GM18520 (cell line): ENCODE measurements at regions not wholly inside any gene's neighbourhood (a gene's known extent, or its start where the extent isn't known, plus 50 kb on each side); places are given as distances from the start of the nearest gene placed in this dataset.
"Not testable (repeated sequence)": the region's sequence is repeated elsewhere in the genome, so short reads cannot be mapped to it uniquely, and the experiment has no call there.

Source experiments
- ATAC-seq: cut with Tn5 transposase; IDR thresholded peaks from one replicate; pipeline ENCODE4 v1.9.1; 2021; ENCODE audit not compliant: unreplicated experiment

DNA sequence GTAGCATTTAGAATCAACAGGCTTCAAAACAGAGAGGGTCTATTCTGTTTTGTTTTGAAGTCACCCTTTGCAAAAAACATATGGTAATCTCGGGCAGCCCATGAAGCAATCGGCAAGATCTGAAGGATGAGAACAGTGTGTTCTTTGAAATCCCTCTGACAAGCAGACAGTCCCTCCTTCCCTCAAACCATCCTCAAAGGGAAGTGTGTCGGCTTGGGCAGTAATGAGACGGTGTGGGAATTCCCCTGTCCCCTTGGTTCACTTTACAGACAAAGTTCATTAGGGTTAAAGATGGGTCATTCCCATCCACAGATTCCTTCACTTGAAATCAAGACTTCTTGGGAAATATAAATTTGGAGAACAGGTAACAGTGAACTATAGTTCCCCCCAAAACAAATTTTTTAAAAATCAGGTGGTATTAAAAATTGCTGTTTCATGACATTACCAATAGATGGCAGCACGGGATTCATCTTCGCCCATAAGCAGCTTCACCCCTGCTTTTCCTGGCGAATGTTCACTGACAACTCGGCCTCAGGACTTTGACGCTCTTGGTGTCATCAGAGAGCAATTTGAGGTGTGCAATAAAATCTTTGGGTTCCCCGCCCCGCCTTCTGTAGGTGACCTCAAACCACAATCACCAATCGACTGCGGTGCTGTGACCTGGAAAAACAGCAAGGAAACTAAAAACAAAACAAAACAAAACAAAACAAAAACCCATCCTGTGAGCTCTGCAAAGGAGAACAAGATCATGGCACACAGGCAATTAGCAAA is 159.3 kb upstream of the TNFAIP3 start:
- ATAC-seq, result peak; percentile 36

DNA sequence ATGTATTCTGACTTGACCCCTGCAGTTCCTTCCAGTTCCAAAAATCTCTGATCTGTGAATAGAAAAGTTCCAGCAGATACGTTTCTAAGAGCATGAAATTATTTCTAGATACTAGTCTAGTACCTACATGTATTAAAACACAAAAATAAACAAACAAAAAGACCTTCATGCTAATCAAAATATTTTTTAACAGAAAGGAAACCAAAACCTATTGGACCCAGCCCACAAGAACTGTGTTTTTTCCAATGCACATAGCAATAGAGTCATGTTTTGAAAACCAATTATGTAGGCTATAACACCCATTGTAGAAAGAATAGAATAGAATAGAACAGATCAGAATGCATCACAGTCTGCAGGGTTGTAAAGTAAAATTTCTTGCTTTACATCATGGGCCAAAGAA is 158.6 kb upstream of the TNFAIP3 start:
- ATAC-seq, result no peak

DNA sequence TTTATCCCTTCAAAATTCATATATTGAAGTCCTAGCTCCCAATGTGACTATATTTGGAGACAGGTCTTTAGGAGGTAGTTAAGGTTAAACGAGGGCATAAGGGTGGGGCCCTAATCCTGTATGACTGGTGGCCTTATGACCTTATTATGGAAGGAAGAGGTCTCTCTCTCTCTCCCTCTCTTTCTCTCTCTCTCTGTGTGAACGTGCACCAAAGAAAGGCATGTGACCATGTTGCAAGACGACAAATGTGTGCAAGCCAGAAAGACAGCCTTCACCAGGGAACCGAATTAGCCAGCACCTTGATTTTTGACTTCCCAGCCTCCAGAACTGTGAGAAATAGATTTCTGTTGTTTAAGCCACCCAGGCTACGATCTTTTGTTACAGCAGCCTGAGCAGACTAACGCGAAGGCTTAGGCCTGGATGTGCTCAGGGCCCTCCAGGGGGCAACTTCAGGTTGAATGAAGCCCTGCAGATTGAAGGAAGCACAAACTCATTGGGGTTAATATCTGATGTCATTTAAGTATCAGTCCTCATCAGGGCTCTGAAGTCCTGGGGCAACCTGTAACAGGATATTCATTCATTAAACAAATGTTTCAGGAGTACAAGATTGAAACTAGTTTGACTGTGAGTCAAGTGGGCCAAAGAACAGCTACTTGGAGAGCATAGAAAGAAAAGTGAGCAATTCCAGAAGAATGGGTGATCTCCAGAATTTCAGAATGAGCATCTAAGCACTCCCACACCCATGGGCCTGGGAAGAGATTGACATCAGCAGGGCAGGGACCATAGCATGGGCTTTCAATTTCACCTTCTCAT is 157.4 kb upstream of the TNFAIP3 start:
- ATAC-seq, result no peak

DNA sequence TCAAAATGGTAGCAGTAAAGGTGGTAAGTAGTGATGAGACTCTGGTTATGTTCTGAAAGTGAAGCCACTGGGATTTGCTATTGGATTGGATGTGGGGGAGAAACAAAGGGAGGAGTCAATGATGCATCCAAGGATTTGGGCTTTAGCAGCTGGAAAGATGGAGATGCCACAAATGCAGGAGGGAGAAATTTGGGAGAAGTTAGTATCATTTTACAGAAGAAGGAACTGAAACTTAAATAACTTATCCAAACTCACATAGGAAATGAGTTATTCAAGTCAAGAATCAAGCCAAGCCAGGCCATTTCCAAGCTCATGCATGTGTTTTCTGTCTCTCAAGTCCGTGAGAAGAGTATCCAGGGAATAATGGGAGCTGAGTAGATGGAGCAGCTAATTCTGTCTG is 155.1 kb upstream of the TNFAIP3 start:
- ATAC-seq, result no peak

DNA sequence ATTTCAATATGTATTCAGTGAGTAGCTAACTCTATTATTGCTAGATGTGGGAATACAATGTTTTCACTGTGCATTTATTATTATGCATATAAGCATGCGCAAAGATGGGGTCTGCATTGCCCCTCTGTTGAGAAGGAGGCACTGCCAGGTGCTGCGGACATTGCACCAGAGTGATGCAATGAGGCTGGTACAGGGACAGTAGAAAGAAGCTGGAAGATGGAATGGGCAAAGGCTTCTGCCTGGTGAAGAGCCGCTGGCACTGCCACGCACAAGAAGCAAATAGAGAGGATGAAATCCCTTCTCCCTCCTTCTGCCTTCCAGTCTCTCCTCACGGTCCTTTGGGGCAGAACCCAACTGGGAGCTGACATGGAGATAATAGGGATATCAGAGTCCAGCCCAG is 154.5 kb upstream of the TNFAIP3 start:
- ATAC-seq, result no peak

DNA sequence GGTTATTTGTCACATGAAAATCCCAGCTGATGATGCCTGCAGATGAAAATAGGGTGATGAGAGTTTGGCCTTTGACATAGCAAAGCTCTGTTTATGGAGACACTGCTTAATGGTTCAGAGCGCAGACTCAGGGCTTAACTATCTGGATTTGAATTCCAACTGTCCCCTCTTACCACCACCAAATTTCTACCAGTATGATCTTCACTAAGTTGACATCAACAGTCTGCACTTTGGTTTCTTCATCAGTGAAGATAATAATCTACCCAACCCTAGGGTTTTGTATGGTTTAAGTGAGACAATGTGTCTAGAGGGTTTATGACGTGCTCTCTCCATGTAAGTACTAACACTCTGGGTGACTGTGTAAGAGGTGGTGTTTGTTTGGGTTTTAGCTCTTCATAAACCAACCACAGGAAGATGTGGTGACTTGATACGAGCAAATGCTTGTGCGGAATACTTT is 151.4 kb upstream of the TNFAIP3 start:
- no peak for ATAC-seq

GRCh38 chr6:137717074-137718073 is 149.7 kb upstream of the TNFAIP3 start:
- ATAC-seq, result no peak

- not testable (repeated sequence) for ATAC-seq
These were observed 148.2 kb upstream of the TNFAIP3 start for GRCh38 chr6:137718903-137719302.

DNA sequence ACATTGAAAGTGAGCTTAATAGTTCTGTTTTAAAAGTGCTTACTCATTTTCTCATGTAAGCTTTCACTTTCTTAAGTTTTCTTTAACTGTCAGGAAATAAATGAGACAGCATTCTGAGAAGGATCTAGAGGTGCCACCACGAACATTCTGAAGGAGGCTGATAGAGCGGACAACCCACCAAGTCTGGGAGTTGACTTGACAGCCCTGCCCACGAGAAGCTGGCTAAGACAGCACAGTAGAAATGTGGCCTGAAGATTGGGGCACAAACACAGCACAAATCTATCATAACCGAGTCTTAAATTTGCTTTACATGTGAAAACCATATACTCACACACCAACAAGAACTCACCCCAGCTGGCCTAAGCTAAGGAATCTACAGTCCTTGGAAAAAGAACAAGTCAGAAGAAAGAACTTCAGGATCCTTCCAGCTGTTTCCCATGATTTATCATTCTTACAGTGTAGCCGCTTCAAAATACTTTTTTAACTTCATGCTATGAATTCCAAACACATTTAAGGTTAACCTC is 144.2 kb upstream of the TNFAIP3 start:
- no peak for ATAC-seq

GRCh38 chr6:137723273-137724017 is 143.6 kb upstream of the TNFAIP3 start:
- ATAC-seq, result no peak

DNA sequence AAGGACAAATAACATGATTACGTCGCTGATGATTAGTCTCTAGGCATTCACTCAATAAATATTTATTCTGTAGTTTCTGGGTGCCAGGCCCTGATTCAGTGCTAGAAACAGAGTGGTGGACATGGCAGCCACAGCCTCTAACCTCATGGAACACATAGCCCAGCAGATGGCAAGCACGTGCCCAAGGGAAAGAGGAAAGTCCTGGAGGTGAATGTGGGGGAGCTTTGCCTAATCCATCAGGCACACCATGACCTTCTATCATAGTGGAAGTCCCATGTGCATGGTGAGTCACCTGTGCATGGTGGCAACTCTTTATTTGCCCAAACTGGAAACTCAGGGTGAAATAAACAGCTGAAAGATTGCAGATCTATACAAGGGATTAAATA is 143.0 kb upstream of the TNFAIP3 start:
- ATAC-seq, result no peak

DNA sequence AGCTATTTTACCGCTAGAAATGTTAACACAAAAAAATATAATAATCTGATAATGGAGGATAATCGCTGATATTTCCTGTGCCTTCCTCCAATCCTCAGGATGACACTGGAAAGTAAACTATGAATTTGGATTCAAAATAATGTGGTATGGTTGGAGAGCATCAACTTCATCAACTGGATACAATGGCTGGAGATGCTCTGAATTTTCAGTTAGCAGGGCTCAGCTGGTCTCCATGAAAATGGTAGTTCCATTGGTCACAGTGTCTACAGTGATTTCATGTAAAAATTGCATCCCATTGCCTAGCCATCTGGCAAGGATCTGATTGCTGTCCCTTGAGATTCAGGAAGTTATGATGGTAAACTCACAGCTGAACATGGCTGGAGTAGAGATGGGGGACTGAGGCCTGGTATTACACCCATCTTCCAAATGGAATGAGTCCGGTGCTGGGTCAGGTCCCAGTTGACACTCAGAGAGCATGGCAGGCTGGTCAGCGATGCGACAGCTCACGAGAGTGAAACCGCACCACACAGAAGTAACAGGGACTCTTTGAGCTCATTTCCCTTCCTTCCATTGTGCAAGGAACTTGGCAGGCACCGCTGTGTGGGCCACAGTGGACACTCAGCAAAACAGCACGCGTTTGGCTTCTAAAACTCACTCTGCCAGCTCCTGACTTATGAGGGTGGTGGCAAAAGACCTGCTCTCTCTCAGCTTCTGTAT is 142.4 kb upstream of the TNFAIP3 start:
- ATAC-seq, result no peak

DNA sequence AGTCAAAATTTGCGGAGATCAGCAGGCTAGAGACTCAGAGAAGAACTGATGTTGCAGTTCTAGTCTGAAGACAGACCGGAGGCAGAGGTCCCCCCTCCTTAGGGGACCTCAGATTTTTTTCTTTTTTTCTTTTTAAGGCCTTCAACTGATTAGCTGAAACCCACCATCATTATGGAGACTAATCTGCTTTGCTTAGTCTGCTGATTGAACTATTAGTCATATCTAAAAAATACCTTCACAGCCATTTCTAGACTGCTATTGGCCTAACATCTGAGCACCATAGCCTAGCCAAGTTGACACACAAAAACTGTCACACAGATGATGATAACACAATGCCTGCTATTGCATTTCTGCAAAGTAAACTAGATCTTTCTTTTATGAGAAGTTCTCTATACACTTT is 141.1 kb upstream of the TNFAIP3 start:
- ATAC-seq, result no peak

- ATAC-seq, result no peak
These were observed 140.5 kb upstream of the TNFAIP3 start for GRCh38 chr6:137726582-137726981.

- no peak for ATAC-seq
These were observed 139.8 kb upstream of the TNFAIP3 start for GRCh38 chr6:137727216-137727765.

DNA sequence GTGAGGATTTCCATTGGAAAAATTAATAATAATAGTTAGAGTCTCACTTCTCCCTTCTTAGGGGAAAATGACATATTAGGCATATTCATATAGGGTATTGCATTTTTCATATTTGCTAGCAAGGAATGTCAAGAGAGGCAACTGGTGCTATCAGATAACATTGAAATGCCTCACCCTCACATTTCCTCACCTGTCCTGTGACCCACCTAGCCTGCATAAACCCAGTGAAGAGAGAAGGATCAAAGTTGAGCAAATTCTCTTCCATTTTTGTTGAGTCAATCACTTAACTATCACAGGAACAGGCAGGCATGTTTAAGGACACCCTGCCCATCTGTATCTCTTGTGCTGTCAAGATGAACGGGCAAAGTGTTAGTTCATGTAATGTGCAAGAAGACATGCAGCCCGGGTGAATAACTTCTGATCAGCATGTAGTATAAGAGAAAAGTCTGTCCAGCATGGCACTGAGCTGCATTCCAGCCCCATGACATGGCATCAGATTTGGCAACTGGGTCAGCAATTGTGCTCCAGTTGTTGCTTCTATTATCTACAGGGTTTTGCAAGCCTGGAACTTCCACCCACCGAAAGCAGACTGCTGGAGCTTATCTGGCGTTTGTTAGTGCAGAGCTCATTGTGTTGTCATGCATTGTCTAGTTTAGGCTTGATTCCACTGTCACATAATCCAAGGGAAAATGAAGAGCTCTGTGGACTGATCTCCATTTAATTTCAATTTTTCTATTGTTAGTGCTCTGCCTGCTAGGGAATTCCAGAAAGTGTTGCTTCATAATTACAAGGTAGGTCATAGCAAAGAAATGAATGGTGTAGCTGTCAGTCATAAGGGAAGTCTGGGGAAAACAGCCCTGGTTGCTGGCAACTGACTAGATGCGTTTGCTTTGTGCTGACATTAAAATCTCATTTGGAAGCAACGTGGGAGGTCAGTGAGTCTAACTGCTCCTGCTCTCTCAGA is 138.4 kb upstream of the TNFAIP3 start:
- ATAC-seq, result no peak

GRCh38 chr6:137729866-137730629 is 137.0 kb upstream of the TNFAIP3 start:
- ATAC-seq, result no peak
